GM10266 (cell line): ENCODE measurements at regions not wholly inside any gene's neighbourhood (a gene's known extent, or its start where the extent isn't known, plus 50 kb on each side); places are given as distances from the start of the nearest gene placed in this dataset.

Experiments used
- DNase-seq: peaks from one replicate; pipeline ENCODE4 v3.0.0; 2012; ENCODE audit errors: extremely low spot score
- CTCF ChIP-seq: IDR thresholded peaks from 2 replicates; pipeline ENCODE4 v1.5.1; 2012; ENCODE audit warnings: mild to moderate bottlenecking, low read depth; ENCODE audit not compliant: control insufficient read depth, insufficient read depth; ENCODE audit errors: missing control alignments

DNA sequence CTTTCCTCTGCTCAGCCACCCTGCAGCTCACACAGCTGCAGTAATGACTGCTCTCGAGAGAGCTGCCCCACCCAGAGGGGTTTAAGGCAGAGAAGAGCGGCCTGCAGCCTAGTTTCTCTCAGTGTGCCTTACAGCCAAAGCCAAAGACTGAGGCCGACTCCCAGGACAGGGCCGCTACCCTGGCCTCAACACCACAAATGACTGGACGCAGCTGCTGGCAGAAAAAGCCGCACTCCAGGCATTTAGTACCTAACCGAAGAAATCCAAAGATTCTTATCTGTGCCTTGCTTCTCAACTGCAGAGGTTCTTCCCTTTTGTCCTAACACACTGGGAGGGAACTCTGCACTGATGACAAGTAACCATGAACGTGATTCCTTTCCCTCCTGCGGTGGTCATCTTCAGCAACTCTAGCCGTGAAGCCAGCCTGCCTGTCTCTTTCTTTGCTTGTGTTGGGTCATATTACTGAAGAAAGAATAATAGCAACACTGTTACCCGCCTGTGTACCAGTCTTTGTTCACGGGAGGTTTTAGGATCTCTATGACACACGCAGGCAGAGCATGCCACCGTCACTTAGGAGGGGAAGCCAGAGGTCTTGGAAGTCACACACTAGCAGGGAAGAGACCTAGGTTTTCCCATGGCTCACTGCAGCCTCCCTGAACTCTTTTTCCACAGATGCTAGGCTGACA lies 202.7 kb downstream of the RHOU start:
- no peak for TF ChIP-seq CTCF
- DNase-seq: no peak

DNA sequence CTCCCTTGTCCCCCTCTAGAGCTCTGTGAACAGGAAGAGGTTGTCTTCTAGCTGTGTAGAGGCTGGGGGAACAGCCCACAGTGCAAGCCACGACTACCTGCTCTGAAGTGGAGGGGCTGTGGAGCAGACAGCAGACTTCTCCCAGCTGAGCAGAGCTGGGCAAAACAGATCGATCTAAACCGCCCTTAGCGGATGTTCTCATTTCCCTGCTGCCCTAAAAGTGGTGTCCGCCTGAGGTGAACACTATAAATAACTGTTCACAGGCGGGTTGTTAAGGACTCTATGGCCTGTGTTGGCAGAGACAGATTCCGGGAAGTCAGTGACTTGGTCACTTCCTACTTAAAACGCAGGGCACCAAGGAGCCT lies 203.2 kb downstream of the RHOU start:
- no peak for TF ChIP-seq CTCF

DNA sequence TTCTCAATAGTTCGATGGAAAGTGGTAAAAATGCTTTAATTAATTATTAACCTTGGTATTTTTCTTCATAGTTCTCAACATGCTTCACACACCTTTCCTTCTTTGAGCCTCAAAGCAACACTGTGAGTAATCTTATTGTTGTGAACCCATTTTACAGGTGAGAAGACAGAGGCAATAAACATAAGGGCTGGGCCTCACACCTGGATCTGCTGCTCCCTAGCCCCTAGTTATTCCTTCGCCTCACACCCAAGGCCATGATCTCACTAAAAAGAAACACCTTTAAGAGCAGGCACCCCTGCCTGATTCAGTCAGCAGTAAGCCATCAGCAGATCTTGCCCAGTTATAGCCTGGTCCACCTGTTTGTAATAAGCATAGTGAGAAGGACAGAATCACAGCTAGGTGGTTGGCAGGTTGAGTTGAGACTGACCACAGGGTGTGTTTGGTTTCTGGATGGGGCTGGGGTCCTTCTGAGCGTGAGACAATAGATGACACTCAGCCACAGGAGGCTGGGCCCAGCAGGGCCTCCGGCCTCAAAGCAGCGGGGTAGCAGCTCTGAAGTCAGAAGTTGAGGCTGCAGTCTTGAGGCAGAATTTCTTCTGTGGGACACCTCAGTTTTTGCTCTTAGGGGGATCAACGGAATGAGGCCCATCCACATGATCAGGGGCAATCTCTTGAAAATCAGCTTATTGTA lies 203.9 kb downstream of the RHOU start:
- no peak for DNase-seq
- no peak for TF ChIP-seq CTCF

More for the DNA sequence above, 203.2 kb downstream of the RHOU start:
- no peak for DNase-seq

DNA sequence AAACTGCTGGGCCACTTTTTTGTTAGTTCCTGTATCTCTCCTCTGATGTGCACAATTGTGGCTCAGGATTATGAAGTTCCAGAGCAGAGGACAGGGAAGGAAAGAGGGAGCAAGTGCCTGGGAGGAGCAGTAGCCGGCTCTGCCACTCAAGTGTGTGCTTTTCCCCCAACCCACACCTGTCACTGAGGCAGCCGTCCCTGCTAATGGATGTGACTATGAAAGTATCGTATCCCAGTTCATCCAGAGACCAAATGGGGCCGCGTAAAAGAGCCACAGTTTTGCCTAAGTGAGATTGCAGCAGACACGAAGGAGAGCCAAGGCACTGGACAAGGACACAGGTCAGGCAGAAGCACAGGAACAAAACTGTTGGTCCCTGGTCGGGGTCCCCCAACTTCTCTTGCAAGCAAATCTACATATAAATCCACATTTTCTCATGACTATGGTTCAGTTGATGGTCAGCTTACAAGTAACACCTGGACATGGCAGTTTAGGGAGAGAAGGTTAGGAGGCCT lies 204.7 kb downstream of the RHOU start:
- TF ChIP-seq CTCF: no peak
- no peak for DNase-seq

DNA sequence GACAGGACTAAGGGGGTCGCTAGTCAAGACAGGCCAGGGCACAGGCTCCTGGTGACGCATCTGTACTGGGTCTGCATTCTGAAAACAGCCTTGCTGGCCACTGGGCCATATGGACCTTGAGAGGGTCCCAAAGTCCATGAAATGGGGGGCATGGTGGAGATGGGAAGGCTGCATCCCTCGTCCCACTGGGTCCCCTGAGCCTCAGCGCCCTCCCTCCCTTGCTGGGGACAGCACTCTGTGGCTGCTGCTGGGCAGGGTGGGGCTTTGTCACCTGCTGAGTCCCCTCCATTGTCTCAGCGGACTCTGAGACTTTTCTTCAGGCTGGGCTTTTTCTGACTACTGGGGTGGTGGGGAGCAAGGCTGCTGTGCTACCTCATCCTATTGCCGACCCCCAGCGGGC lies 205.2 kb downstream of the RHOU start:
- no peak for DNase-seq
- TF ChIP-seq CTCF: no peak

DNA sequence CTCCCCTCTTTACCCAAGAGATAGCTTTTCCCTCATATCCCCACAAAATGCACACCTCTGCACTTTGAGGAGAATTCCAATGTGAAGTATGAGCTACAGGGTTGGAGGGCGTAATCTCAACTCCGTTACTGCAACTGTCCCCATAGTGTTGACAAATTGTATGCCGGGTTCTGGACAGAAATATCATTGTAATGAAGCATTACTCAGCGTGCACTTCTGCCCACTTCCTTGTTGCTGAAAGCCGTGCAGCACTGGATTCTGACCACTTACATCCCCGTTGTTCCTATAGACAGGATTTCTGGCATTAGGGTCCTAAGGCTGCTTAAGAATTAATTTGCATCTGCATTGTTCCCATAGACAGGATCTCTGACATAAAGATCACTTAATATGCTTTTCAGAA lies 205.6 kb downstream of the RHOU start:
- TF ChIP-seq CTCF: no peak

GRCh38 chr1:228941666-228942065 lies 206.4 kb downstream of the RHOU start:
- no peak for DNase-seq
- TF ChIP-seq CTCF: no peak

More for the DNA sequence above, 205.6 kb downstream of the RHOU start:
- DNase-seq: no peak
